ENCODE measurements at regions not wholly inside any gene's neighbourhood (a gene's known extent, or its start where the extent isn't known, plus 50 kb on each side); places are given as distances from the start of the nearest gene placed in this dataset.

DNA sequence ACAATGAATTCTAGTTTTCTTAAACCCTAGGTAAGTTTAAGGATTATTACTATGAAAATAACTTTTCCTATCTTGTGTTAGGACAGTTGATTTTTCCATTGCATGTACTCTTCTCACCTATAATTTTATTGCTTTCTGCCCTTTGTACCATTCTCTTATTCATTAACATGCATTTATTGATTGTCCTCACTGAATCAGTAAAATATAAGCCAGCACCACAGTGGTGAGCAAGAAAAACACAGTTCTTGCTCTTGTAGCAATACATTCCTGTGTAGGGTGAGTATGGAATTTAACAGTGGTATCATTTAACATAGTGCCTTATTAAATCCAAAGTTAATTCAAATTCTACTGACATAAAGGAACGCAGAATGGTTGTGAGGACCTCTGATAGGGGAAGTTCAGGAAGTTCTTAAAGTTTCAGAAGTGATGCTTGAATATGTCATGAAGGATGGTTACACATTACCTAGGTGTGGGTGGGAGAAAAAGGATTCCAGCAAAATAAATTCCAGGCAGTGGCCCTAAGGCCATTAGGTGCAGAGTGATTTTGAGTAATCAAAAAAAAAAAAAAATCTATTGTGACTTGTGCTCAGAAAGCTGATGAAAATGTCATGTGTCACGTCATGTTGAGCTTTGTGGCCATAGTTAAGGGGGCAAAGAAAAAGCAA is 104.7 kb upstream of the DSEL start:
- no peak overlapping the region for H3K4me2 ChIP-seq (ENCODE audit: extremely low read depth, insufficient read depth, low read length)
- H3K27ac ChIP-seq (ENCODE audit: insufficient read depth, low read length) = no peak overlapping the region
- H3K4me3 ChIP-seq (replicated peaks in 1 of 4; ENCODE audit: control extremely low read depth in 1 of 4, insufficient read depth in 1 of 4, low read depth in 3 of 4, low read length in 4 of 4) = no peak overlapping the region
- no peaks in the 10 kb centered on the region for H3K9me3 ChIP-seq (ENCODE audit: control insufficient read depth, insufficient read depth, low read depth, low read length)
- TF ChIP-seq EZH2 (IDR thresholded peaks at IDR 0.05; ENCODE audit: low read length, missing control alignments) = no peak
- TF ChIP-seq, protein P1, sequence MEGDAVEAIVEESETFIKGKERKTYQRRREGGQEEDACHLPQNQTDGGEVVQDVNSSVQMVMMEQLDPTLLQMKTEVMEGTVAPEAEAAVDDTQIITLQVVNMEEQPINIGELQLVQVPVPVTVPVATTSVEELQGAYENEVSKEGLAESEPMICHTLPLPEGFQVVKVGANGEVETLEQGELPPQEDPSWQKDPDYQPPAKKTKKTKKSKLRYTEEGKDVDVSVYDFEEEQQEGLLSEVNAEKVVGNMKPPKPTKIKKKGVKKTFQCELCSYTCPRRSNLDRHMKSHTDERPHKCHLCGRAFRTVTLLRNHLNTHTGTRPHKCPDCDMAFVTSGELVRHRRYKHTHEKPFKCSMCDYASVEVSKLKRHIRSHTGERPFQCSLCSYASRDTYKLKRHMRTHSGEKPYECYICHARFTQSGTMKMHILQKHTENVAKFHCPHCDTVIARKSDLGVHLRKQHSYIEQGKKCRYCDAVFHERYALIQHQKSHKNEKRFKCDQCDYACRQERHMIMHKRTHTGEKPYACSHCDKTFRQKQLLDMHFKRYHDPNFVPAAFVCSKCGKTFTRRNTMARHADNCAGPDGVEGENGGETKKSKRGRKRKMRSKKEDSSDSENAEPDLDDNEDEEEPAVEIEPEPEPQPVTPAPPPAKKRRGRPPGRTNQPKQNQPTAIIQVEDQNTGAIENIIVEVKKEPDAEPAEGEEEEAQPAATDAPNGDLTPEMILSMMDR (conservative IDR thresholded peaks at IDR 0.05 in 1 of 2, IDR thresholded peaks at IDR 0.05 in 1 of 2; ENCODE audit: low read depth in 1 of 2, low read length in 2 of 2) = no peak
- H3K36me3 ChIP-seq (ENCODE audit: control insufficient read depth, insufficient read depth, low read length) = no peaks in the 10 kb centered on the region
- peak overlapping the region; percentile 11 for H2AFZ ChIP-seq (ENCODE audit: low read length)
- no peak for DNase-seq (ENCODE audit: low read depth in 2 of 2)
- H3K9ac ChIP-seq (ENCODE audit: insufficient read depth, low read length) = no peak overlapping the region
- H3K27me3 ChIP-seq (ENCODE audit: control insufficient read depth, insufficient read depth, low read length) = no peaks in the 10 kb centered on the region
- no peaks in the 10 kb centered on the region for H3K4me1 ChIP-seq (ENCODE audit: control insufficient read depth, extremely low read depth, insufficient read depth, low read length)
- H4K20me1 ChIP-seq (ENCODE audit: control insufficient read depth, extremely low read depth, insufficient read depth, low read length) = no peaks in the 10 kb centered on the region
- no peaks in the 10 kb centered on the region for H3K79me2 ChIP-seq (ENCODE audit: control insufficient read depth, insufficient read depth, low read length)

DNA sequence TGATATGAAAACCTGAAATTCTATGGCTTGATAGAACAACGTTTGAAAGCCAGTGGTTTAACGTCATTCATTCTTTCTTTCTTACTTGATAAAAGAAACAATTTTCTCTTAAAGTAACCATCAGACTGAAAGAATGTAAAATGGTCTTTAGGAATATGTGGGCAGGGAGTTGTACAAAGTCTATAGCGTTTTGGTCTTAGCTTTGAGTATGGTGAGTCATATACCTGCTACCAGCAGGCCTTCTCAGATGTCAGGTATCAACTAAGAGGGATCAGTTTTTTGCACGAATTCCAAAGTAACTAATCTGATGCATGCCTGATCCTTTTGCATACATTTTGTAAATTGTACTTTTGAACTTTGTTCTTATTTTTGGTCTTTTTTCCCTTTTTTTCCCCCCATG is 101.5 kb upstream of the DSEL start:
- peak in 1 of 2 donors; percentile 22 for DNase-seq (ENCODE audit: low read depth in 2 of 2)
- Histone ChIP-seq H2AFZ (ENCODE audit: low read length) (no peak overlapping the region), H3K36me3 (ENCODE audit: control insufficient read depth, insufficient read depth, low read length) (no peaks in the 10 kb centered on the region), H3K4me2 (ENCODE audit: extremely low read depth, insufficient read depth, low read length) (no peak overlapping the region), H3K27ac (ENCODE audit: insufficient read depth, low read length) (no peak overlapping the region), H3K9ac (ENCODE audit: insufficient read depth, low read length) (no peak overlapping the region), H4K20me1 (ENCODE audit: control insufficient read depth, extremely low read depth, insufficient read depth, low read length) (no peaks in the 10 kb centered on the region), H3K4me3 (replicated peaks in 1 of 4; ENCODE audit: control extremely low read depth in 1 of 4, insufficient read depth in 1 of 4, low read depth in 3 of 4, low read length in 4 of 4) (no peak overlapping the region), H3K79me2 (ENCODE audit: control insufficient read depth, insufficient read depth, low read length) (no peaks in the 10 kb centered on the region), H3K27me3 (ENCODE audit: control insufficient read depth, insufficient read depth, low read length) (no peaks in the 10 kb centered on the region), H3K4me1 (ENCODE audit: control insufficient read depth, extremely low read depth, insufficient read depth, low read length) (no peaks in the 10 kb centered on the region), H3K9me3 (ENCODE audit: control insufficient read depth, insufficient read depth, low read depth, low read length) (no peaks in the 10 kb centered on the region)
- TF ChIP-seq, protein P1 (conservative IDR thresholded peaks at IDR 0.05 in 1 of 2, IDR thresholded peaks at IDR 0.05 in 1 of 2; ENCODE audit: low read depth in 1 of 2, low read length in 2 of 2) = no peak

DNA sequence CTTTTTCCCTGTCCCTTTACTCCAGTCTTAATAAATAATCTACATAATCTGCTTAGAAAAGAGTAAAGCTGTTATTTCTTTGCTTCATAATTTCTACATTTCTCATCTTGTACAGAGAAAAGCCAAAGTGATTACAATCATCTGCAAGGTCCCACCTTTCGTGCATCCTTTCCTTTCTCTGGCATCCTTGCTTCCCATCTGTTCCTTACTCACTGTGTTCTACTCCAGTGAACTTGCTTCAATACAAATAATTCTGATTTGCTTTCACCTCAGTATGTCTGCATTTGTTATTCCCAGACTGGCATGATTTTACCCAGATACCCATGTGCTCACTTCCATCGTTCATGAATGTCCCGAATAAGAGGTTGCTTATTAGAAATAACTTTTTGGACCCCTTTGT is 99.4 kb upstream of the DSEL start:
- no peak for DNase-seq (ENCODE audit: low read depth in 2 of 2)
- Histone ChIP-seq H2AFZ (ENCODE audit: low read length) (no peak overlapping the region), H3K27me3 (ENCODE audit: control insufficient read depth, insufficient read depth, low read length) (no peaks in the 10 kb centered on the region), H3K79me2 (ENCODE audit: control insufficient read depth, insufficient read depth, low read length) (no peaks in the 10 kb centered on the region), H3K9me3 (ENCODE audit: control insufficient read depth, insufficient read depth, low read depth, low read length) (no peaks in the 10 kb centered on the region), H3K27ac (ENCODE audit: insufficient read depth, low read length) (no peak overlapping the region), H3K9ac (ENCODE audit: insufficient read depth, low read length) (no peak overlapping the region), H3K4me3 (replicated peaks in 1 of 4; ENCODE audit: control extremely low read depth in 1 of 4, insufficient read depth in 1 of 4, low read depth in 3 of 4, low read length in 4 of 4) (no peak overlapping the region), H3K36me3 (ENCODE audit: control insufficient read depth, insufficient read depth, low read length) (no peaks in the 10 kb centered on the region), H3K4me2 (ENCODE audit: extremely low read depth, insufficient read depth, low read length) (no peak overlapping the region), H3K4me1 (ENCODE audit: control insufficient read depth, extremely low read depth, insufficient read depth, low read length) (no peaks in the 10 kb centered on the region), H4K20me1 (ENCODE audit: control insufficient read depth, extremely low read depth, insufficient read depth, low read length) (no peaks in the 10 kb centered on the region)
- TF ChIP-seq EZH2 (IDR thresholded peaks at IDR 0.05; ENCODE audit: low read length, missing control alignments) = no peak
